Activated naive CD8-positive, alpha-beta T cell (primary cell): ENCODE measurements at regions not wholly inside any gene's neighbourhood (a gene's known extent, or its start where the extent isn't known, plus 50 kb on each side); places are given as distances from the start of the nearest gene placed in this dataset.
A peak's percentile ranks its signal among the peaks of the same experiment; 100 is the strongest.

Experiments
- H3K27ac Mint-ChIP-seq: one replicate; pipeline ENCODE4 v1.8.0; 2021; ENCODE audit warnings: mixed read lengths
- H3K27me3 Mint-ChIP-seq: one replicate; pipeline ENCODE4 v1.8.0; 2021; ENCODE audit warnings: mixed read lengths
- H3K36me3 Mint-ChIP-seq: one replicate; pipeline ENCODE4 v1.8.0; 2021; ENCODE audit warnings: mixed read lengths
- H3K4me1 Mint-ChIP-seq: one replicate; pipeline ENCODE4 v1.8.0; 2021; ENCODE audit warnings: low read depth, mixed read lengths
- H3K4me3 Mint-ChIP-seq: one replicate; pipeline ENCODE4 v1.8.0; 2021; ENCODE audit warnings: mild to moderate bottlenecking, mixed read lengths
- H3K9me3 Mint-ChIP-seq: one replicate; pipeline ENCODE4 v1.8.0; 2021; ENCODE audit warnings: low read depth, mixed read lengths

DNA sequence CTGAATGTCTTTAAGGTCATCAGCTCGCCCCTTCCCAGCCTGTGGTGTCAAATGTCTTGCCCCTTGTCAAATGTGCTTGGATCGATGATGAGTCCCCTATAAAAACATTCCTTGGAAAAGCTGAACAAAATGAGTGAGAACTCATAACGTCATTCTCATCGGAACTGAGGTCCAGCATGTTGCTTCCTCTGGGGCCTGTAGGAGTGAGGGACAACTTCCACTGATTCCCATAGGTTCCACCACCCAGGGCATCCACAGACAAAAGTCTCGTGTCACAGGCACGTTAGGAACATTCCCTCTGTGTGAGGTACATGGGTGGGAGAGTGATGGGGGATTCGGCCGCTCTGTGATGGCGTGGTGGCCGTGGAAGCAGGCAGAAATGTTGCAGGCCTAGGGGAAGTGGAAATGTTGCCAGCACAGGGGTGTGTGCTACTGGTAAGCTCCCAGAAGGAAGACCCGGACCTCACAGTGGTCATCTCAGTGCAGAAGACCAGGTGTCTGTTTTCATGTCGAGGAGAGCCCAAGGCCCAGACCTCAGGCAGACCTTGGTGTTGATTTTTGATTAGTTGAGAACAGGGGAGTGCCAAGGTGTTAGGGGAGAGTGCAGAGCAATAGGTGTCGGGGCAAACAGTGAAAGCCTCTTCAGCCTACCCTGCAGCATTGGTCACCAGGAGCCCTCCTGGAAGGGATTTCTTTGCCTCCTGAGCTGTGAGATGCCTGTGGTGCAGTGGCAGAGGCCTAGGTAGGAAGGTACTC is 96.8 kb downstream of the SNRPN start:
- H3K36me3 Mint-ChIP-seq, result peaks cover 61% of the 10 kb centered on the region
- no peaks in the 10 kb centered on the region for H3K4me1 Mint-ChIP-seq
- H3K27ac Mint-ChIP-seq, result no peak overlapping the region
- H3K9me3 Mint-ChIP-seq, result peaks cover 18% of the 10 kb centered on the region
- H3K27me3 Mint-ChIP-seq, result no peaks in the 10 kb centered on the region
- no peak overlapping the region for H3K4me3 Mint-ChIP-seq

- peaks cover 12% of the 10 kb centered on the region for H3K9me3 Mint-ChIP-seq
- H3K27me3 Mint-ChIP-seq, result no peaks in the 10 kb centered on the region
- H3K27ac Mint-ChIP-seq, result no peak overlapping the region
- no peaks in the 10 kb centered on the region for H3K4me1 Mint-ChIP-seq
- H3K36me3 Mint-ChIP-seq, result peaks cover 61% of the 10 kb centered on the region
- no peak overlapping the region for H3K4me3 Mint-ChIP-seq
Measured at GRCh38 chr15:25052191-25052999, 97.6 kb downstream of the SNRPN start.

DNA sequence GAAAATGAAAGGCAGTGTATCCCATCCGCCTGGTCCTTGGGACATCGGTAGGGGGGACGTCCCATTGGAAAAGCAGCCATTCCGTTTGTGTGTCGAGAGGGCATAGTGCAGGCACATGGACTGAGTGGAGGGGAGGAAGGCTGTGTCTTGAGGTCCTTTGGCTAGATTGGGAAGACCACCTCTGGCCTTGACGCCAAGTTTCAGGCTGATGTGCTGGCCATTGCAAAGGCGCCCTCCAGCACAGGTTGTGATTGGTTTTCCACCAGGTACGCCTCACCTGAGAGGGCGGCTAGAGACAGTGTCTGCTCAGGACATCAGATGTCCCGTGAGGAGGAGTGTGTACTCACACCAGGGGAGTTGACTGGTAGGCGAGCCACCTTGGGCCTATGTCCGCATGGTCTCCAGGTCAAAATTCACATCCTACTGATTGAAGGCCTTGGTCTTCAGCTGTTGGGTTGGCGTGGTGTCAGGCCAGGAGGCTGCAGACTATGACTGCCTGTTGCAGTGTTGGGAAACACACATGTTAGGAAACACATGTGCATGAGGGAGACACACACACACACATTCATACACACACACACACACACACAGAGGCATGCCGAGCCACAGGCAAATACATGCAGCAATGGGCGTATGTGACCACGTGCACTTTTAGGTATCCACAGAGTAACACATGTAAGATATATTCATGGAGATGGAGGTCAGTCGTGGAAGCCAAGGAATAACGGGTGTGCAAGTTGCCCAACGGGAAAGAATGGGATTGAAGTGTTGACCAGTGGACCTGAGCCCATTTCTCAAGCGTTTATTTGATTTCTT is 98.4 kb downstream of the SNRPN start:
- peaks cover 13% of the 10 kb centered on the region for H3K9me3 Mint-ChIP-seq

GRCh38 chr15:25054329-25054728 is 99.5 kb downstream of the SNRPN start:
- peaks cover 65% of the 10 kb centered on the region for H3K36me3 Mint-ChIP-seq
- H3K9me3 Mint-ChIP-seq, result peaks cover 15% of the 10 kb centered on the region
- H3K27ac Mint-ChIP-seq, result no peak overlapping the region

More for the DNA sequence above, 98.4 kb downstream of the SNRPN start:
- peaks cover 64% of the 10 kb centered on the region for H3K36me3 Mint-ChIP-seq
- H3K27me3 Mint-ChIP-seq, result no peaks in the 10 kb centered on the region
- no peaks in the 10 kb centered on the region for H3K4me1 Mint-ChIP-seq
- H3K4me3 Mint-ChIP-seq, result no peak overlapping the region
- no peak overlapping the region for H3K27ac Mint-ChIP-seq

GRCh38 chr15:25054943-25055342 is 100.2 kb downstream of the SNRPN start:
- Mint-ChIP-seq H3K4me3 (no peak overlapping the region), H3K4me1 (no peaks in the 10 kb centered on the region), H3K9me3 (peaks cover 11% of the 10 kb centered on the region), H3K27ac (no peak overlapping the region), H3K27me3 (no peaks in the 10 kb centered on the region), H3K36me3 (peaks cover 66% of the 10 kb centered on the region)

More at GRCh38 chr15:25054329-25054728, 99.5 kb downstream of the SNRPN start:
- Mint-ChIP-seq H3K4me3 (no peak overlapping the region), H3K4me1 (no peaks in the 10 kb centered on the region), H3K27me3 (no peaks in the 10 kb centered on the region)

GRCh38 chr15:25055356-25056068 is 100.7 kb downstream of the SNRPN start:
- H3K9me3 Mint-ChIP-seq, result peaks cover 10% of the 10 kb centered on the region
- no peaks in the 10 kb centered on the region for H3K4me1 Mint-ChIP-seq
- no peak overlapping the region for H3K4me3 Mint-ChIP-seq
- H3K27me3 Mint-ChIP-seq, result no peaks in the 10 kb centered on the region
- H3K27ac Mint-ChIP-seq, result no peak overlapping the region
- H3K36me3 Mint-ChIP-seq, result peaks cover 65% of the 10 kb centered on the region

DNA sequence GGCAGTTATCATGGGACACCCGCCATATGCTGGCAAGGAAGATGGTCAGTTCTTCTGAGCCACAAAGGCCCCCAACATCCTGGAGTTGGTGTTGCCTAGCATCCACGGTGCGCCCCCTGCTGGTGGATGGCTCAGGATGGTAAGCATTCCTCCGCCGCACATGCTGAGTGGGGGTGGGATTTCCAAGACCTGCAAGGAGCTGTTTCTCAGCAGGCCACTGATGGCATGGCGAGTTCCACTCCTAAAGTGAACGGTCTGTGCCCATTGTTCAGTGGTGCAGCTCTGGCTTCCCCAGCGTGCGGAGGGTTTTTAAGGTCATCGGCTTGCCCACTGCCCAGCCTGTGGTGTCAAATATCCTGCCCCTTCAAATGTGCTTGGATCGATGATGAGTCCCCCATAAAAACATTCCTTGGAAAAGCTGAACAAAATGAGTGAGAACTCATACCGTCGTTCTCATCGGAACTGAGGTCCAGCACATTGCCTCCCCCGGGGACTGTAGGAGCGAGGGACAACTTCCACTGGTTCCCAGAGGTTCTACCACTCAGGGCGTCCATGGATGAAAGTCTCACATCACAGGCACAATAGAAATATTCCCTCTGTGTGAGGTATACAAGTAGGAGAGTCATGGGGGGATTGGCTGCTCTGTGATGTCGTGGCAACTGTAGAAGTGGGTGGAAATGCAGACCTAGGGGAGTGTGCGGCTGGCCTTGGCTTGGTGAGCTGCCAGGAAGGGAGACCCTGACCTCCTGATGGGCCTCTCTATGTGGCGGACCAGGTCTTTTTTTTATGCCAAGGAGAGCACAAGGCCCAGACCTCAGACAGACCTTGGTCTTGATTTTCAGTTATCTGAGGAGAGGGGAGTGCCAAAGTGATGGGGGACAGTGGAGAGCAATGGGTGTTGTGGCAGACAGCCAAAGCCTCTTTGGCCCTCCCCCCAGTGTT is 102.0 kb downstream of the SNRPN start:
- H3K36me3 Mint-ChIP-seq, result peaks cover 63% of the 10 kb centered on the region
- no peak overlapping the region for H3K27ac Mint-ChIP-seq
- H3K4me3 Mint-ChIP-seq, result no peak overlapping the region
- peaks cover 15% of the 10 kb centered on the region for H3K9me3 Mint-ChIP-seq
- no peaks in the 10 kb centered on the region for H3K27me3 Mint-ChIP-seq
- no peaks in the 10 kb centered on the region for H3K4me1 Mint-ChIP-seq

GRCh38 chr15:25057574-25057973 is 102.8 kb downstream of the SNRPN start:
- Mint-ChIP-seq H3K4me3 (no peak overlapping the region), H3K27ac (no peak overlapping the region), H3K4me1 (no peaks in the 10 kb centered on the region), H3K36me3 (peaks cover 64% of the 10 kb centered on the region), H3K9me3 (peaks cover 15% of the 10 kb centered on the region), H3K27me3 (no peaks in the 10 kb centered on the region)

DNA sequence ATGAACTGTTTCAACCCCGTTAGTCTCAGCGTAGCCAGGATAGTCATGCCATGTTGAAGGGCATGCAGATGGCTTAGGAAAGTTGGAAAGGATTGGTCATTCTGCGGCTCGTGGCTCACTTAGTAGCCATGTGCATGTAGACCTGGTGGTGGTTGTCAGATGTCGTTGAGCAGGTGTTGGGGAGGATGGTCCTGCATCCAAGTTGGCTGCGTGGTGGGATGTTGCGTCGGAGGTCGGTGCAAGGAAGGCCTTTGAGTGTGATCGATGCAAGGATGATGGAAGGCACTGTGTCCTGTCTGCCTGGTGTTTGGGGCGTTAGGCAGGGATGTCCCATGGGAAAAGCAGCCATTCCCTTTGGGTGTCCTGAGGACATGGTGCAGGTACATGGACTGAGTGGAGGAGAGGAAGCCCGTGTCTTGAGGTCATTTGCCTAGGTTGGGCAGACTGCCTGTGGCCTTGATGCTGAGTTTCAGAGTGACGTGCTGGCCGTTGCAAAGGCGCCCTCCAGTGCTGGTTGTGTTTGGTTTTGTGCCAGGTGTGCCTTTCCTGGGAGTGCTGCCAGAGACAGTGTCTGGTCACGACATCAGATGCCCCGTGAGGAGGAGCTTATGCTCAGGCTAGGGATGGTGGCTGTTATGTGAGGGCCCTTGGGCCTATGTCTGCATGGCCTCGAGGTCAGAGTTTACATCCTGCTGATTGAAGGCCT is 103.4 kb downstream of the SNRPN start:
- Mint-ChIP-seq H3K27ac (no peak overlapping the region), H3K27me3 (no peaks in the 10 kb centered on the region), H3K36me3 (peaks cover 64% of the 10 kb centered on the region), H3K4me3 (peak overlapping the region; percentile 4), H3K9me3 (peaks cover 17% of the 10 kb centered on the region), H3K4me1 (no peaks in the 10 kb centered on the region)

- no peaks in the 10 kb centered on the region for H3K4me1 Mint-ChIP-seq
- no peaks in the 10 kb centered on the region for H3K27me3 Mint-ChIP-seq
- H3K36me3 Mint-ChIP-seq, result peaks cover 70% of the 10 kb centered on the region
- H3K4me3 Mint-ChIP-seq, result no peak overlapping the region
- H3K9me3 Mint-ChIP-seq, result peaks cover 25% of the 10 kb centered on the region
- H3K27ac Mint-ChIP-seq, result no peak overlapping the region
Measured at GRCh38 chr15:25059698-25060471, 105.1 kb downstream of the SNRPN start.

GRCh38 chr15:25060472-25060803 is 105.7 kb downstream of the SNRPN start:
- H3K9me3 Mint-ChIP-seq, result peaks cover 25% of the 10 kb centered on the region

GRCh38 chr15:25060996-25061620 is 106.3 kb downstream of the SNRPN start:
- no peaks in the 10 kb centered on the region for H3K4me1 Mint-ChIP-seq
- no peak overlapping the region for H3K27ac Mint-ChIP-seq
- no peak overlapping the region for H3K4me3 Mint-ChIP-seq
- peaks cover 26% of the 10 kb centered on the region for H3K9me3 Mint-ChIP-seq
- no peaks in the 10 kb centered on the region for H3K27me3 Mint-ChIP-seq
- H3K36me3 Mint-ChIP-seq, result peaks cover 69% of the 10 kb centered on the region

More at GRCh38 chr15:25060472-25060803, 105.7 kb downstream of the SNRPN start:
- Mint-ChIP-seq H3K4me3 (no peak overlapping the region), H3K4me1 (no peaks in the 10 kb centered on the region), H3K27me3 (no peaks in the 10 kb centered on the region), H3K27ac (no peak overlapping the region), H3K36me3 (peaks cover 73% of the 10 kb centered on the region)
